Activated T-cell treated with anti-CD3 and anti-CD28 coated beads, Interleukin-2, amount 50 U/mL, for 4 hours (primary cell): ENCODE measurements at regions not wholly inside any gene's neighbourhood (a gene's known extent, or its start where the extent isn't known, plus 50 kb on each side); places are given as distances from the start of the nearest gene placed in this dataset.

Experiments
- ATAC-seq, 2 donors: fragments of 200-7000 bp; cut with Tn5 transposase; one replicate each; pipeline ENCODE4 v1.10.0; 2021
- DNase-seq: peaks from one replicate; pipeline ENCODE4 v3.0.0-alpha.2; 2020
- H3K27me3 Mint-ChIP-seq: one replicate; pipeline ENCODE4 v1.8.0; 2021; ENCODE audit warnings: low read depth, mixed read lengths
- H3K36me3 Mint-ChIP-seq: one replicate; pipeline ENCODE4 v1.8.0; 2022; ENCODE audit warnings: mixed read lengths; ENCODE audit not compliant: insufficient read depth
- H3K4me1 Mint-ChIP-seq: one replicate; pipeline ENCODE4 v1.8.0; 2021; ENCODE audit warnings: low read depth, mixed read lengths
- H3K4me3 Mint-ChIP-seq: one replicate; pipeline ENCODE4 v1.8.0; 2021; ENCODE audit warnings: mild to moderate bottlenecking, moderate library complexity, mixed read lengths
- H3K9me3 Mint-ChIP-seq: one replicate; pipeline ENCODE4 v1.8.0; 2021; ENCODE audit warnings: mixed read lengths

DNA sequence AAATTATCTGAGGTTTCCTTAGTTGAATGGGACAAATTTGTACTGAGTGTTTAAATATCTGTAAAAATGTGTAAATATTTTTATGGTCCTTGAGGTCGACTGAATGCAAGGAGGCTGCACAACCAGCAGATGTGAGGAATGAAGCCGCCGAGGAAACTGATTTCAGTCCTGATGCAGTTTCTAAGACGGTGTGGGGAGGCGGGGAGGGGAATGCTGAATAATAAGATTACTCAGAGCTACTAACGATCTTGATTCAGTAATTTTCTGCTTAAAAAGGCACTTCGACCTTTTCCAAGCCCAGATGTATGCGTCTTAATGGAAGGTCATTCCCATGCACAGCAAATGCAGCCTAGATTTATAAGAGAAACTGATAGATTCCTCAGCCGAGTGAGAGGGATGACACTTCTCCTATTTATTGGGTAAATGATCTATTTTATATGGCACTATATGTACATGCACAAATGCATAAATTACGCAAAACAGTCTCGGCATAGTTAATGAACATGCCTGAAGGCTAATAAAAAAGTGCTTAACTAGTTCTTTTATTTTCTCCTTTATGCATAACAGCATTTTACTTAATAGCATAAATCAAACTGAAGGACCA is 167.6 kb upstream of the PITRM1 start:
- ATAC-seq, result no peak
- Mint-ChIP-seq H3K27me3 (peaks cover 7% of the 10 kb centered on the region), H3K36me3 (no peaks in the 10 kb centered on the region)

DNA sequence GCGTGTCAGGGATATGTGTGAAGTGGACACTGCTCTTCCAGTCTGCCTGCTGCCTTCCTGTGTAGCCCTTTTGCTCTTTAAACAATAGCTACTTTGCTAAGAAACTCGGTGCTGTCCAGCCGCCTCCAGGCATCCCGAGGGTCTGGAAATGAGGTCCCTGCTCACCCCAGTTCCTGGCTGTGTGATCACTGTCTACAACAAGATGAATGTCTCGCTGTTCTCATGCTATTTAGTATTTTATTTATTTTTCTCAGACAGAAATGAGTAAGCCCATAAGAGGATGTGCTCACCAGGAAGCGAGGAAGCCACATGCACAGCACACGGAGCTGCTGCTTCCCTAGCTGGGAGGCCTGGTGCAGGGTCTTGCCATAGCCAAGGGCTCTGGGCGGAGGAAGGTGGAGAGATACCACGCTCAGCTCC is 167.0 kb upstream of the PITRM1 start:
- Mint-ChIP-seq H3K9me3 (no peaks in the 10 kb centered on the region), H3K4me3 (no peak overlapping the region), H3K4me1 (no peaks in the 10 kb centered on the region), H3K27me3 (peaks cover 2% of the 10 kb centered on the region), H3K36me3 (no peaks in the 10 kb centered on the region)
- ATAC-seq, result no peak
- DNase-seq, result no peak

More for the DNA sequence above, 167.6 kb upstream of the PITRM1 start:
- no peak for DNase-seq
- H3K4me1 Mint-ChIP-seq, result no peaks in the 10 kb centered on the region
- no peak overlapping the region for H3K4me3 Mint-ChIP-seq
- H3K9me3 Mint-ChIP-seq, result no peaks in the 10 kb centered on the region

DNA sequence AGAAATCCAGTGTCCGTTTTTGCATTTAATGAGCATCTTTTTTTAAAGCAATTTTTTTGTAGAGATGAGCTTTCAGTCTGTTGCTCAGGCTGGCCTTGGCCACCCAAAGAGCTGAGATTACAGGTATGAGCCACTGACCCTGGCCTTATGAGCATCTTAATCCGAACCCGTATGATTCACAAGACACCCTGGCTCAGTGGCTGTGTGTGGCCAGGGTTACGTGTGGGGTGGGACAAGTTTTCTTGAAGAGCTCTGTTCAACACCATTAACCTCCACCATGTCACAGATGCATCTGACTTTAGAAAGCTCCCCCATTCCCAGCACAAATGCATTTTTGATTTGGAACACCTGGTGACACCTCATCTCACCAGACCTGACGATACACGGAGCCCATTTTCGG is 166.5 kb upstream of the PITRM1 start:
- H3K4me1 Mint-ChIP-seq, result no peaks in the 10 kb centered on the region
- no peak overlapping the region for H3K4me3 Mint-ChIP-seq
- peaks cover 2% of the 10 kb centered on the region for H3K27me3 Mint-ChIP-seq
- ATAC-seq (no peak), DNase-seq (no peak)
- no peaks in the 10 kb centered on the region for H3K36me3 Mint-ChIP-seq
- H3K9me3 Mint-ChIP-seq, result no peaks in the 10 kb centered on the region

- no peak for DNase-seq
- no peaks in the 10 kb centered on the region for H3K4me1 Mint-ChIP-seq
- H3K4me3 Mint-ChIP-seq, result no peak overlapping the region
- ATAC-seq, result no peak
- H3K27me3 Mint-ChIP-seq, result peaks cover 2% of the 10 kb centered on the region
- no peaks in the 10 kb centered on the region for H3K9me3 Mint-ChIP-seq
- H3K36me3 Mint-ChIP-seq, result no peaks in the 10 kb centered on the region
Measured at GRCh38 chr10:3337741-3338140, 165.2 kb upstream of the PITRM1 start.

GRCh38 chr10:3336673-3337293 is 164.2 kb upstream of the PITRM1 start:
- Mint-ChIP-seq H3K9me3 (no peaks in the 10 kb centered on the region), H3K4me1 (no peaks in the 10 kb centered on the region), H3K27me3 (peaks cover 3% of the 10 kb centered on the region), H3K36me3 (no peaks in the 10 kb centered on the region), H3K4me3 (no peak overlapping the region)
- DNase-seq, result no peak
- no peak for ATAC-seq

DNA sequence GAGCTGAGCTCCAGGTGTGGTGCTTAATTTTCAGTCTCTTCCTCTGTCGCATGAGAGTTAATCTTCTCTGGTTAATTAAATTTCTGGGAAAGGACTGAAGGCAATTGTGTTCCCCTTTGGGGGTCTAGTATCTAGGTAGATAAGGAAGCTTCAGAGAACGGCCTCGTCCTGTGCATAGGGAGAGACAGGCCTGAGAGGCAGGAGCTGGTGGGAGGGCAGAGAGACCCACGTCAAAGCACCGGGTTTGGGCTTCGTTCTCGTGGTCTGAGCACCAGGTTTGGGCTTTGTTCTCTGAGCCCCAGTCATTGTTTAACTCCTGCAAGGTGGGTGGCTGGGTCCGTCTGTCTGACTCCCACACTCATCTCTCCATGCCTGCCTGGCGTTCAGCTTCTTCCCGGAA is 160.8 kb upstream of the PITRM1 start:
- no peaks in the 10 kb centered on the region for H3K36me3 Mint-ChIP-seq
- no peak overlapping the region for H3K4me3 Mint-ChIP-seq
- DNase-seq (no peak), ATAC-seq (no peak)
- peaks cover 3% of the 10 kb centered on the region for H3K27me3 Mint-ChIP-seq
- no peaks in the 10 kb centered on the region for H3K9me3 Mint-ChIP-seq
- no peaks in the 10 kb centered on the region for H3K4me1 Mint-ChIP-seq

- no peak overlapping the region for H3K4me3 Mint-ChIP-seq
- H3K27me3 Mint-ChIP-seq, result peaks cover 3% of the 10 kb centered on the region
- H3K9me3 Mint-ChIP-seq, result no peaks in the 10 kb centered on the region
- H3K36me3 Mint-ChIP-seq, result no peaks in the 10 kb centered on the region
- DNase-seq (no peak), ATAC-seq (no peak)
- no peaks in the 10 kb centered on the region for H3K4me1 Mint-ChIP-seq
Measured at GRCh38 chr10:3331690-3332230, 159.2 kb upstream of the PITRM1 start.

- DNase-seq (no peak), ATAC-seq (no peak)
- H3K36me3 Mint-ChIP-seq, result no peaks in the 10 kb centered on the region
- H3K4me1 Mint-ChIP-seq, result no peaks in the 10 kb centered on the region
- H3K9me3 Mint-ChIP-seq, result no peaks in the 10 kb centered on the region
- no peak overlapping the region for H3K4me3 Mint-ChIP-seq
- H3K27me3 Mint-ChIP-seq, result peaks cover 3% of the 10 kb centered on the region
Measured at GRCh38 chr10:3331187-3331586, 158.6 kb upstream of the PITRM1 start.

DNA sequence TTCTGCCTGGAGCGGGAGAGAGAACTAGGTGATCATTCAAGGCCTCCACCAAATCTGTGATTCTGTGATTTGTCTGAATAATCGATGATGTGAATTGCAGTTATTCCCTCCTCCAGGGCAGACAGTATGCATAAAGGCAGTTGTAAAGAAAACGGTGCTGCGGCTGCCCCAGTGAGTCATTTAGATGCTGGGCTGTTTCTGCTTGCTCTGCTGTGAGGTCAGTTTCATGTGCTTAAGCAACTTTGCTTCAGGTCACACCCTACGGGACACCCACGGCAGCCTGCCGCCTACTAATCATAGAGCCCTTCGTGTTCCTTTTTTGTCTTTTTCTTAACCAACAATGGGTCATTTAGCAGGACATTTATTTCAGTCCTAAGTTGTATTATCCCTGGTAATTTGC is 158.1 kb upstream of the PITRM1 start:
- Mint-ChIP-seq H3K9me3 (no peaks in the 10 kb centered on the region), H3K4me3 (no peak overlapping the region), H3K27me3 (peaks cover 3% of the 10 kb centered on the region), H3K36me3 (no peaks in the 10 kb centered on the region), H3K4me1 (no peaks in the 10 kb centered on the region)
- DNase-seq, result no peak
- no peak for ATAC-seq

DNA sequence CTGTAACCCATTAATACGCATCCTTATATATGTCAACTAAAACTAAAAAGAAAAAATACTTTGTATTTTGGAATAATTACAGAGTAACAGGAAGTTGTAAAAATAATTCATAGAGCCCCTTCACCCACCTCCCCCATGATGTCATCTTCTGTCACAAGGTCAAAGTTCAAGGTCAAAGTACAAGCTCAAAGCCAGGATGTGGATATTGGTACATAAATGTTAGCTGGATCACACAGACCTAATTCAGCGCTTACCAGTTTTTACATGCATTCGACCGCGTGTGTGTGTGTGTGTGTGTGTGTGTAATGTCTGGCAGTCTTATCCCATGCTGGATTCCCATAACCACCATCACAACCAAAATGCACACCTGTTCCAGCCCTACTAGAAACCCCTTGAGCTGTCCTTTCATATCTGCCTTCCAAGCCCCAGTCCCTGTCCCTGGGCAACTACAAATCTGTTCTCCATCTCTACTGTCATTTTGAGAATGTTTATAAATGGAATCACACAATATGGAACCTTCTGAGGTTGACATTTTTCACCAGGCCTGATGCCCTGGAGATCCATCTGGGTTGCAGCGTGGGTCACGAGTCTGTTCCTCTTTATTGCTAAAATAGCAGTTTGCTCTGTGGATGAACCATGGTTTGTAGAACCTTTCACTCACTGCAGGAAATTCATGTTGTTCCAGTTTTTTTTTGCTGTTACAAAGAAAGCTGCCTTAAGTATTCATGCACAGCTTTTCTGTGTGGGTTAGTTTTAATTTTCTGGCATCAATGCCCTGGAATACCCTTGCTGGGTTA is 153.6 kb upstream of the PITRM1 start:
- Mint-ChIP-seq H3K36me3 (no peaks in the 10 kb centered on the region), H3K4me1 (no peaks in the 10 kb centered on the region), H3K9me3 (no peaks in the 10 kb centered on the region), H3K27me3 (no peaks in the 10 kb centered on the region), H3K4me3 (no peak overlapping the region)
- ATAC-seq (no peak), DNase-seq (no peak)

DNA sequence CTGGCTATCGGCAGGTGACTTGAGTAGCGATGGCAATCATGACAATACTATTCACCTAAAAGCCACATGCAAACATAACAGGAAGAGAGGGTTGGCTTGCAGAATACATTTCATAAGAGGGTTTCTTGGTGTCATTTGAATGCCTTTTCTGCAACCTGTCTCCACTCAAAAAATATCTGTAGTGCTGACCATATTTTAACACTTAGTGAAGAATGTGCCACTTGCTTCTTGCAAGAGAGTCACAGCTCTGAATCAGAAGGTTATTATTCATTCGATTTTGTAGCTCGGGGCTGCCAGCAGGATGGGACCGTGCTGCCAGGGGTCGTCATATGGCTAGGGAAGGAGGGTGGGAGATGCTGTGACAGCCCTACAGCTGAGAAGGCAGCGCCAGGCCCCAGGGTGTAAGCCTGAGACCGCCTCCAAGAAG is 152.0 kb upstream of the PITRM1 start:
- Mint-ChIP-seq H3K4me1 (no peaks in the 10 kb centered on the region), H3K4me3 (no peak overlapping the region), H3K36me3 (no peaks in the 10 kb centered on the region), H3K9me3 (no peaks in the 10 kb centered on the region), H3K27me3 (no peaks in the 10 kb centered on the region)
- DNase-seq, result no peak
- no peak for ATAC-seq

GRCh38 chr10:3323865-3324498 is 151.4 kb upstream of the PITRM1 start:
- no peaks in the 10 kb centered on the region for H3K36me3 Mint-ChIP-seq
- peaks cover 2% of the 10 kb centered on the region for H3K4me1 Mint-ChIP-seq
- ATAC-seq (no peak), DNase-seq (no peak)
- H3K27me3 Mint-ChIP-seq, result peaks cover 2% of the 10 kb centered on the region
- H3K9me3 Mint-ChIP-seq, result no peaks in the 10 kb centered on the region
- no peak overlapping the region for H3K4me3 Mint-ChIP-seq

DNA sequence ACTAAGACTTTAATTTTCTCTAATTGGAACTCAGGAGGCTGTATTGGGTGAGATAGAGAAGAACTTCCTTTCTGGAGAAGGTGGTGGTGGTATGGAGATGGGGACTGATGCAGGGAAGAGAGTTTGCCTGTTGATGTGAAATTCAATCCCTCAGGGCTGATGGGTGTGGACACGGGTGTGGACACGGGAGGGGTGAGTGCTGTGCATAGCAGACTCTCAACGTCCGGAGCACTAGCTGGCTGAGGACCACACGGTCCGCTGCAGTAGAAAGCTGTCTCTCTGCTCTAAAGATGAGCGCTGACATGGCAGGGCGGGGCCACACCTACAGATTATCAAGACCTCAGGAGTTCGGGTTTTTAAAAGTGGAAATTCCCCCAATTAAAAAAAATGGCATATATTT is 148.5 kb upstream of the PITRM1 start:
- DNase-seq (no peak), ATAC-seq (no peak)
- no peaks in the 10 kb centered on the region for H3K36me3 Mint-ChIP-seq
- H3K9me3 Mint-ChIP-seq, result no peaks in the 10 kb centered on the region
- H3K4me1 Mint-ChIP-seq, result peaks cover 4% of the 10 kb centered on the region
- no peak overlapping the region for H3K4me3 Mint-ChIP-seq
- peaks cover 14% of the 10 kb centered on the region for H3K27me3 Mint-ChIP-seq

DNA sequence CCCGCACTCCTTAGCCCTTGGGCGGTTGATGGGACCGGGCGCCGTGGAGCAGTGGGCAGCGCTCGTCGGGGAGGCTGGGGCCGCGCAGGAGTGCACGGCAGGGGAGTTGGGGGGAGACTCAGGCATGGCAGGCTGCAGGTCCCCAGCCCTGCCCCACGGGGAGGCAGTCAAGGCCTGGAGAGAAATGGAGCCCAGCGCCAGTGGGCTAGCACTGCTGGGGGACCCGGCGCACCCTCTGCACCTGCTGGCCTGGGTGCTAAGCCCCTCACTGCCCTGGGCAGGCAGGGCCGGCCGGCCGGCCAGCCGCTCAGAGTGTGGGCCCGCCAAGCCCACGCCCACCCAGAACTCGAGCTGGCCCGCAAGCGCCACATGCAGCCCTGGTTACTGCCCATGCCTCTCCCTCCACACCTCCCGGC is 147.2 kb upstream of the PITRM1 start:
- Mint-ChIP-seq H3K9me3 (no peaks in the 10 kb centered on the region), H3K4me3 (no peak overlapping the region), H3K4me1 (peaks cover 4% of the 10 kb centered on the region), H3K36me3 (no peaks in the 10 kb centered on the region), H3K27me3 (peaks cover 18% of the 10 kb centered on the region)
- ATAC-seq, result no peak
- no peak for DNase-seq
